ENCODE measurements at regions not wholly inside any gene's neighbourhood (a gene's known extent, or its start where the extent isn't known, plus 50 kb on each side); places are given as distances from the start of the nearest gene placed in this dataset.

- TF ChIP-seq CTCF (IDR thresholded peaks at IDR 0.05) (no peak), POLR2A (IDR thresholded peaks at IDR 0.05) (no peak)
These were observed 132.9 kb upstream of the C1orf21 start for GRCh38 chr1:184253921-184254320.

Data from heart left ventricle (tissue), 13 donors.